OCI-LY7 (cell line): ENCODE measurements at regions not wholly inside any gene's neighbourhood (a gene's known extent, or its start where the extent isn't known, plus 50 kb on each side); places are given as distances from the start of the nearest gene placed in this dataset.

ENCODE experiments used
- BruUV-seq: library from RNA; stranded (reverse); fragments of 400-500 nt; replicated peaks from 2 replicates; lab custom pipeline; 2021; lab: Mats Ljungman, UMichigan
- CTCF ChIA-PET: fragments of 300-600 bp; sonication (Branson Sonifier 250); formaldehyde crosslinking; loops from one replicate; lab custom pipeline; 2022; ENCODE audit warnings: antibody characterized with exemption; ENCODE audit not compliant: unreplicated experiment; lab: Charles Lee
- POLR2A ChIA-PET: fragments of 300-600 bp; sonication (Branson Sonifier 250); formaldehyde crosslinking; loops from one replicate; lab custom pipeline; 2022; ENCODE audit warnings: antibody characterized with exemption; lab: Charles Lee
- DNase-seq: peaks from one replicate; pipeline ENCODE4 v3.0.0-alpha.2; 2015; ENCODE audit warnings: low spot score
- H2AFZ ChIP-seq: fragments of 200-600 bp; sonication (generic), shearing (Covaris generic); 2 replicates; pipeline ENCODE4 v1.6.1; 2014; ENCODE audit warnings: mild to moderate bottlenecking, antibody characterized with exemption, low read length, moderate library complexity
- H3K27ac ChIP-seq: fragments of 200-600 bp; sonication (generic); 2 replicates; pipeline ENCODE4 v1.5.1; 2014; ENCODE audit warnings: mixed run types, low read depth, mild to moderate bottlenecking, moderate library complexity, low read length, inconsistent platforms; ENCODE audit not compliant: poor library complexity, severe bottlenecking
- H3K36me3 ChIP-seq: fragments of 200-600 bp; sonication (generic); 2 replicates; pipeline ENCODE4 v1.6.1; 2014; ENCODE audit warnings: mild to moderate bottlenecking, antibody characterized with exemption, low read length, moderate library complexity, mixed read lengths; ENCODE audit not compliant: insufficient read depth
- H3K4me1 ChIP-seq: fragments of 200-600 bp; sonication (generic); 2 replicates; pipeline ENCODE4 v1.5.1; 2014; ENCODE audit warnings: mild to moderate bottlenecking, low read length; ENCODE audit not compliant: insufficient read depth, poor library complexity, severe bottlenecking
- H3K4me2 ChIP-seq: fragments of 200-600 bp; sonication (generic); 2 replicates; pipeline ENCODE4 v1.6.1; 2014; ENCODE audit warnings: mild to moderate bottlenecking, low read length
- H3K4me3 ChIP-seq: fragments of 200-600 bp; sonication (generic); 2 replicates; pipeline ENCODE4 v1.5.1; 2014; ENCODE audit warnings: mild to moderate bottlenecking, low read depth, low read length; ENCODE audit not compliant: poor library complexity, severe bottlenecking
- H3K79me2 ChIP-seq: fragments of 200-600 bp; sonication (generic); 2 replicates; pipeline ENCODE4 v1.6.1; 2016; ENCODE audit warnings: low read depth, mild to moderate bottlenecking, low read length, moderate library complexity, mixed read lengths; ENCODE audit not compliant: insufficient read depth
- H3K9me2 ChIP-seq: fragments of 200-600 bp; sonication (generic); 2 replicates; pipeline ENCODE4 v1.6.1; 2016; ENCODE audit warnings: mild to moderate bottlenecking, low read length, mixed read lengths; ENCODE audit not compliant: insufficient read depth
- H3K9me3 ChIP-seq: fragments of 200-600 bp; sonication (generic); 2 replicates; pipeline ENCODE4 v1.6.1; 2014; ENCODE audit warnings: mild to moderate bottlenecking, mixed run types, low read length, mixed read lengths
- H4K20me1 ChIP-seq: fragments of 200-600 bp; sonication (generic); 2 replicates; pipeline ENCODE4 v1.6.1; 2014; ENCODE audit warnings: mild to moderate bottlenecking, antibody characterized with exemption, low read length, moderate library complexity, mixed read lengths; ENCODE audit not compliant: insufficient read depth
- CTCF ChIP-seq: fragments of 200-600 bp; sonication (generic); conservative IDR thresholded peaks from 2 replicates; pipeline ENCODE4 v1.5.1; 2014; ENCODE audit warnings: mild to moderate bottlenecking, antibody characterized with exemption, low read length, moderate library complexity, mixed read lengths
- EZH2phosphoT487 ChIP-seq: fragments of 200-600 bp; sonication (generic); IDR thresholded peaks from 2 replicates; pipeline ENCODE4 v1.6.1; 2018; ENCODE audit warnings: low read depth, borderline replicate concordance, mild to moderate bottlenecking, mixed run types, antibody characterized with exemption, low read length, moderate library complexity, mixed read lengths
- intact Hi-C: fragments of 100-400 bp; cut with micrococcal nuclease; formaldehyde crosslinking; loops from one replicate; pipeline ENCODE4 v1.10.0; 2022; ENCODE audit not compliant: unreplicated experiment

DNA sequence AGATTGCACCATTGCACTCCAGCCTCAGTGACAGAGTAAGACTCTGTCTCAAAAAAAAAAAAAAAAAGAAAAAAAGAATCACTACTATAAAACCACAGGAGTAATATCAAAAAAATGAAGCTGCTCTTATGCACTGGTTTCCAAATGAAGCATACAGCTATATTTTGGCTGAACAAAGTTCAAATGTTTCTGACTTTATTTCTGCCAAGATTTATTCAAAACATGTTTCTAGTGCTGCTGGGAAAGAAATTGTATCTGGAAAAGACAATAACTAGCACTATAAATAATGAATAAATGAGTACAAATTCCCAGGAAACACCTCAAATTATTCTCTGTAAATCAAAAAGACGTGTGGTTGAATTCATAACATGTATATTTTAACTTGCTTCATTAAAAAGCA lies 102.5 kb upstream of the MME start:
- BruUV-seq = no TSS peak

GRCh38 chr3:154976072-154976983 lies 103.8 kb upstream of the MME start:
- Histone ChIP-seq H3K9me3 (no peaks in the 10 kb centered on the region), H2AFZ (no peak overlapping the region), H3K79me2 (no peaks in the 10 kb centered on the region), H3K36me3 (no peaks in the 10 kb centered on the region), H4K20me1 (no peaks in the 10 kb centered on the region), H3K4me2 (no peak overlapping the region), H3K4me3 (no peak overlapping the region), H3K4me1 (no peaks in the 10 kb centered on the region), H3K9me2 (no peaks in the 10 kb centered on the region), H3K27ac (no peak overlapping the region)
- ChIA-PET POLR2A (interaction anchor here (0.7 to 1.5 kb wide), 2 partner anchors 12 to 15 kb away, joined by 3 to 4 read pairs; no protein-coding TSS in a partner anchor), CTCF (no interaction called here)
- DNase-seq = no peak
- TF ChIP-seq CTCF (no peak), EZH2phosphoT487 (no peak)
- intact Hi-C loops = no loop called here
- no TSS peak for BruUV-seq

More for the DNA sequence above, 102.5 kb upstream of the MME start:
- Histone ChIP-seq H3K4me1 (no peaks in the 10 kb centered on the region), H3K4me2 (no peak overlapping the region), H3K79me2 (no peaks in the 10 kb centered on the region), H3K9me2 (no peaks in the 10 kb centered on the region), H4K20me1 (no peaks in the 10 kb centered on the region), H3K4me3 (no peak overlapping the region), H3K9me3 (no peaks in the 10 kb centered on the region), H3K36me3 (no peaks in the 10 kb centered on the region), H3K27ac (no peak overlapping the region), H2AFZ (no peak overlapping the region)
- POLR2A ChIA-PET = no interaction called here
- CTCF ChIA-PET = no interaction called here
- TF ChIP-seq EZH2phosphoT487 (no peak), CTCF (no peak)
- no peak for DNase-seq
- intact Hi-C loops = no loop called here

DNA sequence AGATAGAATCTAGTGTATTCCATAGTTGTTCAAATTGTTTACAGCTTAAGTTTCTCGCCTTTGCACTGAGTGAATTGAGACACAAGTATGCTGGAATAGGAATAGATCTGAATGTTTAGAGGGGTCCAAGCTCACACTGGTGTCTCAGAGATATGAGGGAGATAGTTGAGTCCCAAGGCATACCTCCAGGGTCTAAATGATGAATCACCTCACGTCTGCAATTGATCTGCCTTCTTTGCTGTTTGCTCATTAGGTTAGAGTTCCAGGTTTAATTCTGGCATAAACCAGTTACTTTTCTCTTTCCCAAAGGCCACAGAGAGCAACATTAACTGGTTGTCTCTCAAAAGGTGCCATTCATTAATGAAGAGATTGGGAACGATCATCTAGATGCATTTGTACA lies 106.3 kb upstream of the MME start:
- POLR2A ChIA-PET = no interaction called here
- no peaks in the 10 kb centered on the region for H3K9me3 ChIP-seq

More for the DNA sequence above, 106.3 kb upstream of the MME start:
- Histone ChIP-seq H3K27ac (no peak overlapping the region), H3K79me2 (no peaks in the 10 kb centered on the region), H3K36me3 (no peaks in the 10 kb centered on the region), H3K4me1 (no peaks in the 10 kb centered on the region), H3K4me3 (no peak overlapping the region), H4K20me1 (no peaks in the 10 kb centered on the region), H3K4me2 (no peak overlapping the region), H2AFZ (peak overlapping the region; percentile 22; the same call in 1 of the 2 replicates), H3K9me2 (no peaks in the 10 kb centered on the region)
- DNase-seq = no peak
- no TSS peak for BruUV-seq
- CTCF ChIA-PET = no interaction called here
- intact Hi-C loops = no loop called here
- TF ChIP-seq EZH2phosphoT487 (no peak), CTCF (no peak)
